ENCODE measurements at regions not wholly inside any gene's neighbourhood (a gene's known extent, or its start where the extent isn't known, plus 50 kb on each side); places are given as distances from the start of the nearest gene placed in this dataset.

DNA sequence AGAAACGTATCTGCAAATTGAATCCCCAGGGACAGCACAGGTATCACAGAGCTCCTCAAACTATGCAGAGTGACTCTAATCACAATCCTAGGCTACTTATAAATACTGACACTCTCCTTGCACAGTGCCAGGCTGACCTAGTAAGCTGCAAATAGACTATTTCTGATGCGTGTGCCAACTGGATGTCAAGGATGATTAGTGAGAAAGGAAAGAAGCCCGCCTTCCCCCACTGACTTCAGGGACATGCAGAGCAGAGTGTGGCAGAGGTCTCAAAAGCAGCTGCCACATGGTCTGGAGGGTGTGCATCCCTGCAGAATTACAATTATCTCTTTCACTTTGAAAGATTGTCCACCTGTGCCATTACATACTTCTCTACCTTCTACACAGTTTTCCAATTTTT is 235.6 kb downstream of the CPS1 start:
- no peak for FAIRE-seq
- no peak for TF ChIP-seq PAX5 (IDR thresholded peaks at IDR 0.05; ENCODE audit: insufficient read depth, low read length, severe bottlenecking)
- TF ChIP-seq POU2F2 (IDR thresholded peaks at IDR 0.05; ENCODE audit: low read depth, low read length): no peak

GRCh38 chr2:210795506-210795905 is 239.1 kb downstream of the CPS1 start:
- no peak for DNase-seq (ENCODE audit: insufficient read length, low spot score)
- TF ChIP-seq POU2F2 (IDR thresholded peaks at IDR 0.05; ENCODE audit: low read depth, low read length) (no peak), TAF1 (IDR thresholded peaks at IDR 0.05; ENCODE audit: low read depth, low read length) (no peak), PAX5 (IDR thresholded peaks at IDR 0.05; ENCODE audit: insufficient read depth, low read length, severe bottlenecking) (no peak), POLR2AphosphoS5 (IDR thresholded peaks at IDR 0.05; ENCODE audit: low read depth, low read length) (no peak), SPI1 (IDR thresholded peaks at IDR 0.05; ENCODE audit: low read depth, low read length) (no peak), POLR2A (IDR thresholded peaks at IDR 0.05; ENCODE audit: low read depth, low read length) (no peak)
- FAIRE-seq: no peak

More for the DNA sequence above, 235.6 kb downstream of the CPS1 start:
- DNase-seq (ENCODE audit: insufficient read length, low spot score): no peak

- TF ChIP-seq SPI1 (IDR thresholded peaks at IDR 0.05; ENCODE audit: low read depth, low read length) (no peak), POLR2AphosphoS5 (IDR thresholded peaks at IDR 0.05; ENCODE audit: low read depth, low read length) (no peak), TAF1 (IDR thresholded peaks at IDR 0.05; ENCODE audit: low read depth, low read length) (no peak), PAX5 (IDR thresholded peaks at IDR 0.05; ENCODE audit: insufficient read depth, low read length, severe bottlenecking) (no peak), POLR2A (IDR thresholded peaks at IDR 0.05; ENCODE audit: low read depth, low read length) (no peak), POU2F2 (IDR thresholded peaks at IDR 0.05; ENCODE audit: low read depth, low read length) (no peak)
- FAIRE-seq (no peak), DNase-seq (ENCODE audit: insufficient read length, low spot score) (no peak)
Observed at GRCh38 chr2:210798180-210798579, 241.8 kb downstream of the CPS1 start.

DNA sequence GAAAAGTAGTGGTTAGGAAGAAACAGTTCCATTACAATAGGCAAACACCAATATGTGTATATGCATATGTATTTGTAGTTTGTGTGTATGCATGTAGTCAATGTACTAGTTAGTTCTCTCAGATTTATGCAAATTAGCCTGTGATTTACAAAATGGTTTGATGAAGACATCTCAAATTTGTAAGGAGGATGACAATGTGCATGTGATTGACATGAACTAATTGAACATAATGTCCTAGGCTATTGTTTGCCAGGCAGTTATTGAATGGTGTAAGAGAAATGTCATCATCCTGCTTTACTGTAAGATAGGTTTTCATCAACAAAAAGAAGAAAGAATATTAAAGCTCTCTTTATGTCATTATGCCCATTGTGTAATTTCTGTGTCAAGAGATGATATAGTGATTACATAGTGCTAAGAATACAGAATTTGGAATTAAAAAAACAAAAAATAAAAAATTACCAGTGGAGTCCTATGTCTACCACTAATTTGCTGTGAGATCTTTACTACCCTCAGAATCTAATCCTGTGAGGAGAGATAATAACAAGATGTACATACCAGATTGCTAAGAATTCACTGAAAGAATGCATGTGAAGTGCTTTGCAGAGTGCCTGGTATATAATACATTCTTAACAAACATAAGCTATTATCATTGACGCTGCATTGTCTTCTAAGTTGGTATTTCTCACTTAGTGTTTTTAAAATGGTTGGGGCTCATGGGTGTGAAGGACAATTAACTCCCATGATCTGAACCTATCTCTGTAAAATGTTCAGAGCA is 258.0 kb downstream of the CPS1 start:
- no peak for TF ChIP-seq POU2F2 (IDR thresholded peaks at IDR 0.05; ENCODE audit: low read depth, low read length)
- TF ChIP-seq SPI1 (IDR thresholded peaks at IDR 0.05; ENCODE audit: low read depth, low read length): no peak
- TF ChIP-seq POLR2AphosphoS5 (IDR thresholded peaks at IDR 0.05; ENCODE audit: low read depth, low read length): no peak
- TF ChIP-seq POLR2A (IDR thresholded peaks at IDR 0.05; ENCODE audit: low read depth, low read length): no peak
- no peak for TF ChIP-seq PAX5 (IDR thresholded peaks at IDR 0.05; ENCODE audit: insufficient read depth, low read length, severe bottlenecking)
- no peak for TF ChIP-seq TAF1 (IDR thresholded peaks at IDR 0.05; ENCODE audit: low read depth, low read length)
- no peak for DNase-seq (ENCODE audit: insufficient read length, low spot score)
- no peak for FAIRE-seq

DNA sequence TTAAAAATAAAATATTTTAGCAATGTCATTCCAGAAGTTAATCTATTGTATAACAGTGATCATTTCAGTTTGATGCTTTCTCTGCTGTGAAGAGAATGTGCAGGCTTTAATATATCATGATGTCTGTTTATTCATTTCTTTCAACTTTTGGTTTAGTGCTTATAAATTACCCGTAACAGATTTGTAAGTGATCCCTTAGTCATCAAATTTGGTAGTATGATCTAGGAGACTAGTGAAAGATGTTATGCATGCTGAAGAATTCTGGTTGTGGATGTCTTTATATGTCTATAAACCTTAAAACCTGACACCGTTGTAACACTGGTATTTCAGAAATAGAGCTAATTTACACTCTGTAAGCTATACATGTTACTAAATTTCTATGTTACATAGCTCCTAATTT is 260.4 kb downstream of the CPS1 start:
- FAIRE-seq: no peak

GRCh38 chr2:210818473-210818872 is 262.1 kb downstream of the CPS1 start:
- TF ChIP-seq SPI1 (IDR thresholded peaks at IDR 0.05; ENCODE audit: low read depth, low read length) (no peak), PAX5 (IDR thresholded peaks at IDR 0.05; ENCODE audit: insufficient read depth, low read length, severe bottlenecking) (no peak), POLR2A (IDR thresholded peaks at IDR 0.05; ENCODE audit: low read depth, low read length) (no peak), POLR2AphosphoS5 (IDR thresholded peaks at IDR 0.05; ENCODE audit: low read depth, low read length) (no peak), POU2F2 (IDR thresholded peaks at IDR 0.05; ENCODE audit: low read depth, low read length) (no peak), TAF1 (IDR thresholded peaks at IDR 0.05; ENCODE audit: low read depth, low read length) (no peak)
- FAIRE-seq (no peak), DNase-seq (ENCODE audit: insufficient read length, low spot score) (no peak)

More for the DNA sequence above, 260.4 kb downstream of the CPS1 start:
- DNase-seq (ENCODE audit: insufficient read length, low spot score): no peak
- TF ChIP-seq TAF1 (IDR thresholded peaks at IDR 0.05; ENCODE audit: low read depth, low read length) (no peak), SPI1 (IDR thresholded peaks at IDR 0.05; ENCODE audit: low read depth, low read length) (no peak), POU2F2 (IDR thresholded peaks at IDR 0.05; ENCODE audit: low read depth, low read length) (no peak), POLR2AphosphoS5 (IDR thresholded peaks at IDR 0.05; ENCODE audit: low read depth, low read length) (no peak), PAX5 (IDR thresholded peaks at IDR 0.05; ENCODE audit: insufficient read depth, low read length, severe bottlenecking) (no peak), POLR2A (IDR thresholded peaks at IDR 0.05; ENCODE audit: low read depth, low read length) (no peak)

DNA sequence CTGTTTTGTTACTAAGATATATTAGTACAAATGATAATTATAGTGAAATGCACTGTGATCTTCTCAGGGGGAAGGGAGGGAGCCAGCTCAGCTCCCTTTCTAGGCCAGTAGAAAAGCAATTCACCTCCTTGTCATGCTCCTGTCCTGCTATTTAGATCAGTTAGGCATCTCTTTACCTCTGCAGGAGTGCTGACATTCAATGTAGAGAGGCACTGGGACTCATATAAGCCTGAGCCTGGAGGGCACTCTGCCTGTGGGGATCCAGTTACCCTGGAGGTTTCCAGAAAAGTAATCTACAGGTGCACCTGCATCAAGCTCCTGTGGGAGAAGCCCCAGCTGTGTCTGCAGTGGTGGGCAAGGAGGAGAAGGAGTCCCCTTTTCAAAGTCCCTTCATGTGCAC is 277.0 kb downstream of the CPS1 start:
- FAIRE-seq (no peak), DNase-seq (ENCODE audit: insufficient read length, low spot score) (no peak)
- TF ChIP-seq SPI1 (IDR thresholded peaks at IDR 0.05; ENCODE audit: low read depth, low read length): no peak
- no peak for TF ChIP-seq PAX5 (IDR thresholded peaks at IDR 0.05; ENCODE audit: insufficient read depth, low read length, severe bottlenecking)
- no peak for TF ChIP-seq POLR2AphosphoS5 (IDR thresholded peaks at IDR 0.05; ENCODE audit: low read depth, low read length)
- no peak for TF ChIP-seq TAF1 (IDR thresholded peaks at IDR 0.05; ENCODE audit: low read depth, low read length)
- no peak for TF ChIP-seq POU2F2 (IDR thresholded peaks at IDR 0.05; ENCODE audit: low read depth, low read length)
- no peak for TF ChIP-seq POLR2A (IDR thresholded peaks at IDR 0.05; ENCODE audit: low read depth, low read length)

DNA sequence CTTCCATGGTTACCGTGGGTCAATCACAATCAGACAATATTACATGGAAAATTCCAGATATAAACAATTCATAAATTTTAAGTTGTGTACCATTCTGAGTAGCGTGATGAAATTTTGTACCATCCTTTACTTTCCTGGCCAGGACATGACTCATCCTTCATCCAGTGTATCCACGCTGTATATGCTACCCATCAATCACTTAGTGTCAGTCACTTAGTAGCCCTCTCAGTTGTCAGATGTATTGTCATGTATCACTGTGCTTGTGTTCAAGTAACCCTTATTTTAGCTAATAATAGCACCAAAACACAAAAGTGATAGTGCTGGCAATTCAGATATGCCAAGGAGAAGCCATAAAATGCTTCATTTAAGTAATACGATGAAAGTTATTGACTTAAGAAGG is 282.6 kb downstream of the CPS1 start:
- DNase-seq (ENCODE audit: insufficient read length, low spot score): no peak
- TF ChIP-seq POU2F2 (IDR thresholded peaks at IDR 0.05; ENCODE audit: low read depth, low read length): no peak
- no peak for TF ChIP-seq SPI1 (IDR thresholded peaks at IDR 0.05; ENCODE audit: low read depth, low read length)
- no peak for TF ChIP-seq POLR2A (IDR thresholded peaks at IDR 0.05; ENCODE audit: low read depth, low read length)
- TF ChIP-seq PAX5 (IDR thresholded peaks at IDR 0.05; ENCODE audit: insufficient read depth, low read length, severe bottlenecking): no peak
- no peak for TF ChIP-seq POLR2AphosphoS5 (IDR thresholded peaks at IDR 0.05; ENCODE audit: low read depth, low read length)
- TF ChIP-seq TAF1 (IDR thresholded peaks at IDR 0.05; ENCODE audit: low read depth, low read length): no peak
- FAIRE-seq: no peak

DNA sequence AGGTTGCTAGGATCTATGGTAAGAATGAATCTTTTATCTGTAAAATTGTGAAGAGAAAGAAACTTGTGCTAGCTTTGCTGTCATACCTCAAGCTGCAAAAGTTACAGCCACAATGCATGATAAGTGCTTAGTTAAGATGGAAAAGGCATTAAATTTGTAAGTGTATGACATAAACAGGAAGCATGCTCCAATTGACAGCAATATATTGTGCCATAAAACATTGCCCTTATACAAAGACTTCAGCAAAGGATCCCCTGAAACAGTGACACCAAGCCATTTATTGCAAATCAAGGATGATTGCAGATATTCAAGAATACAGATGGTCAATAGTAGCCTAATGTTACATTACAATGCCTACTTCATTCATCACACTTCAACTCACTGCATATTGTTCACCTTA is 283.1 kb downstream of the CPS1 start:
- TF ChIP-seq POU2F2 (IDR thresholded peaks at IDR 0.05; ENCODE audit: low read depth, low read length) (no peak), POLR2A (IDR thresholded peaks at IDR 0.05; ENCODE audit: low read depth, low read length) (no peak), POLR2AphosphoS5 (IDR thresholded peaks at IDR 0.05; ENCODE audit: low read depth, low read length) (no peak), PAX5 (IDR thresholded peaks at IDR 0.05; ENCODE audit: insufficient read depth, low read length, severe bottlenecking) (no peak), SPI1 (IDR thresholded peaks at IDR 0.05; ENCODE audit: low read depth, low read length) (no peak), TAF1 (IDR thresholded peaks at IDR 0.05; ENCODE audit: low read depth, low read length) (no peak)
- FAIRE-seq (no peak), DNase-seq (ENCODE audit: insufficient read length, low spot score) (no peak)

DNA sequence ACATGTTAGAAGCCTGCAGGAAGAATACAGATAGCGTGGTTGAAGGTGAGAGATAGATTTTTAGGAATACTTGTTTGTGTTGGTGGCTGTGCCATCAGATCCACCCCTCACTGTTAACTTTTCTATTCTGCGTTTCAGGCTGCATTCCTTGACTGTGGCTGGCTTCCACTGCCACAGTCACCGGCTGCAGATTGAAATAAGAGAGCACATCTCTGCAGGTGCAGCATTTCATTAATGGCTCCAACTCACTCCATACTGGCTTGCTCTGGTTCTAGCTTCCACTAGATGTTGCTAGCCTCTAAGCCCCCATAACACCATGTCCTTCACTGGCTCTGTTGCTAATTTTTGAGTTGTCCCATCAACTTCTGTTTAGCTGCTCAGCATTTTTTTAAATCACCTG is 286.5 kb downstream of the CPS1 start:
- FAIRE-seq (no peak), DNase-seq (ENCODE audit: insufficient read length, low spot score) (no peak)
- TF ChIP-seq PAX5 (IDR thresholded peaks at IDR 0.05; ENCODE audit: insufficient read depth, low read length, severe bottlenecking) (no peak), TAF1 (IDR thresholded peaks at IDR 0.05; ENCODE audit: low read depth, low read length) (no peak), POU2F2 (IDR thresholded peaks at IDR 0.05; ENCODE audit: low read depth, low read length) (no peak), POLR2AphosphoS5 (IDR thresholded peaks at IDR 0.05; ENCODE audit: low read depth, low read length) (no peak), SPI1 (IDR thresholded peaks at IDR 0.05; ENCODE audit: low read depth, low read length) (no peak), POLR2A (IDR thresholded peaks at IDR 0.05; ENCODE audit: low read depth, low read length) (no peak)
